ENCODE measurements at regions not wholly inside any gene's neighbourhood (a gene's known extent, or its start where the extent isn't known, plus 50 kb on each side); places are given as distances from the start of the nearest gene placed in this dataset.

GRCh38 chr14:106845286-106846087, 1319.1 kb downstream of the TMEM121 start:
- TF ChIP-seq CTCF (IDR thresholded peaks at IDR 0.05) = no peak
- Histone ChIP-seq H3K27me3 (replicated peaks; ENCODE audit: insufficient read depth) (no peaks in the 10 kb centered on the region), H3K9me3 (no peaks in the 10 kb centered on the region), H3K27ac (no peak overlapping the region), H3K4me1 (ENCODE audit: control insufficient read depth in 1 of 2, low read depth in 2 of 2) (no peaks in the 10 kb centered on the region), H3K4me3 (peak overlapping the region; percentile 69), H3K36me3 (no peaks in the 10 kb centered on the region)
- DNase-seq (ENCODE audit: low spot score) (no peak), ATAC-seq (ENCODE audit: insufficient number of reproducible peaks, low FRiP score, low read depth) (no peak)

- TF ChIP-seq CTCF (IDR thresholded peaks at IDR 0.05) = no peak
- ATAC-seq (ENCODE audit: insufficient number of reproducible peaks, low FRiP score, low read depth) = no peak
- no peak overlapping the region for H3K4me3 ChIP-seq
- H3K4me1 ChIP-seq (ENCODE audit: control insufficient read depth in 1 of 2, low read depth in 2 of 2) = no peaks in the 10 kb centered on the region
- H3K27me3 ChIP-seq (replicated peaks; ENCODE audit: insufficient read depth) = no peaks in the 10 kb centered on the region
- no peaks in the 10 kb centered on the region for H3K36me3 ChIP-seq
- H3K27ac ChIP-seq = no peak overlapping the region
- no peaks in the 10 kb centered on the region for H3K9me3 ChIP-seq
- no peak for DNase-seq (ENCODE audit: low spot score)
Measured at GRCh38 chr14:106846218-106846617, 1319.8 kb downstream of the TMEM121 start.

GRCh38 chr14:106848330-106849121, 1322.1 kb downstream of the TMEM121 start:
- Histone ChIP-seq H3K27me3 (replicated peaks; ENCODE audit: insufficient read depth) (no peaks in the 10 kb centered on the region), H3K36me3 (no peaks in the 10 kb centered on the region), H3K9me3 (no peaks in the 10 kb centered on the region), H3K27ac (no peak overlapping the region), H3K4me1 (ENCODE audit: control insufficient read depth in 1 of 2, low read depth in 2 of 2) (no peaks in the 10 kb centered on the region), H3K4me3 (no peak overlapping the region)
- TF ChIP-seq CTCF (IDR thresholded peaks at IDR 0.05) = no peak
- ATAC-seq (ENCODE audit: insufficient number of reproducible peaks, low FRiP score, low read depth) (no peak), DNase-seq (ENCODE audit: low spot score) (no peak)

- Histone ChIP-seq H3K27me3 (replicated peaks; ENCODE audit: insufficient read depth) (no peaks in the 10 kb centered on the region), H3K27ac (no peak overlapping the region), H3K36me3 (no peaks in the 10 kb centered on the region), H3K4me3 (no peak overlapping the region), H3K9me3 (no peaks in the 10 kb centered on the region), H3K4me1 (ENCODE audit: control insufficient read depth in 1 of 2, low read depth in 2 of 2) (no peaks in the 10 kb centered on the region)
- ATAC-seq (ENCODE audit: insufficient number of reproducible peaks, low FRiP score, low read depth) (no peak), DNase-seq (ENCODE audit: low spot score) (no peak)
- TF ChIP-seq CTCF (IDR thresholded peaks at IDR 0.05) = no peak
Measured at GRCh38 chr14:106850913-106851825, 1324.8 kb downstream of the TMEM121 start.
